H1 (cell line): ENCODE measurements at regions not wholly inside any gene's neighbourhood (a gene's known extent, or its start where the extent isn't known, plus 50 kb on each side); places are given as distances from the start of the nearest gene placed in this dataset.

Experiments used
- EGR1 ChIP-seq: IDR thresholded peaks from 2 replicates; pipeline ENCODE4 v1.6.1; 2011; ENCODE audit warnings: low read depth, low read length, borderline replicate concordance
- EP300 ChIP-seq, 2 experiments: IDR thresholded peaks; 1 replicate in 1 of 2; 2 replicates in 1 of 2; pipeline ENCODE4 v1.6.1; 2011 to 2012; ENCODE audit warnings: low read depth in 2 of 2, low read length in 2 of 2, mild to moderate bottlenecking in 2 of 2, borderline replicate concordance in 1 of 2, inconsistent platforms in 1 of 2, moderate library complexity in 1 of 2
- GABPA ChIP-seq: IDR thresholded peaks from 2 replicates; pipeline ENCODE4 v1.6.1; 2011; ENCODE audit warnings: mild to moderate bottlenecking, low read length, moderate library complexity, borderline replicate concordance; ENCODE audit not compliant: insufficient read depth
- NRF1 ChIP-seq: IDR thresholded peaks from 2 replicates; pipeline ENCODE4 v1.6.1; 2011; ENCODE audit warnings: mild to moderate bottlenecking, low read depth, low read length, improper control_type of control experiment
- POLR2A ChIP-seq, 2 experiments: IDR thresholded peaks; 1 replicate in 1 of 2; 2 replicates in 1 of 2; pipeline ENCODE4 v1.6.1; 2011; ENCODE audit warnings: low read depth in 2 of 2, low read length in 2 of 2, mild to moderate bottlenecking in 2 of 2; ENCODE audit errors: control extremely low read depth in 1 of 2
- RAD21 ChIP-seq, 2 experiments: IDR thresholded peaks in 1 of 2; conservative IDR thresholded peaks in 1 of 2; 2 replicates each; pipeline ENCODE4 v1.6.1; 2011; ENCODE audit warnings: low read depth in 2 of 2, low read length in 2 of 2, improper control_type of control experiment in 1 of 2, inconsistent platforms in 1 of 2, mild to moderate bottlenecking in 1 of 2, moderate library complexity in 1 of 2
- SP4 ChIP-seq: IDR thresholded peaks from 2 replicates; pipeline ENCODE4 v1.6.1; 2012; ENCODE audit warnings: low read length, inconsistent platforms
- SRF ChIP-seq: IDR thresholded peaks from 2 replicates; pipeline ENCODE4 v1.6.1; 2011; ENCODE audit warnings: mild to moderate bottlenecking, low read depth, low read length, moderate library complexity
- ZNF274 ChIP-seq: IDR thresholded peaks from 2 replicates; pipeline ENCODE4 v1.7.0; 2012; ENCODE audit warnings: low read length, borderline replicate concordance; ENCODE audit errors: extremely low read depth
- TF ChIP-seq, protein P1 (sequence below), 3 experiments: IDR thresholded peaks; 1 replicate in 2 of 3; 2 replicates in 1 of 3; pipeline versions ENCODE4 v1.5.1 to v1.6.1; 2011; ENCODE audit warnings: low read length in 3 of 3, mild to moderate bottlenecking in 3 of 3, inconsistent platforms in 2 of 3, low read depth in 1 of 3, moderate library complexity in 1 of 3; ENCODE audit not compliant: insufficient read depth in 1 of 3; ENCODE audit errors: control extremely low read depth in 1 of 3

DNA sequence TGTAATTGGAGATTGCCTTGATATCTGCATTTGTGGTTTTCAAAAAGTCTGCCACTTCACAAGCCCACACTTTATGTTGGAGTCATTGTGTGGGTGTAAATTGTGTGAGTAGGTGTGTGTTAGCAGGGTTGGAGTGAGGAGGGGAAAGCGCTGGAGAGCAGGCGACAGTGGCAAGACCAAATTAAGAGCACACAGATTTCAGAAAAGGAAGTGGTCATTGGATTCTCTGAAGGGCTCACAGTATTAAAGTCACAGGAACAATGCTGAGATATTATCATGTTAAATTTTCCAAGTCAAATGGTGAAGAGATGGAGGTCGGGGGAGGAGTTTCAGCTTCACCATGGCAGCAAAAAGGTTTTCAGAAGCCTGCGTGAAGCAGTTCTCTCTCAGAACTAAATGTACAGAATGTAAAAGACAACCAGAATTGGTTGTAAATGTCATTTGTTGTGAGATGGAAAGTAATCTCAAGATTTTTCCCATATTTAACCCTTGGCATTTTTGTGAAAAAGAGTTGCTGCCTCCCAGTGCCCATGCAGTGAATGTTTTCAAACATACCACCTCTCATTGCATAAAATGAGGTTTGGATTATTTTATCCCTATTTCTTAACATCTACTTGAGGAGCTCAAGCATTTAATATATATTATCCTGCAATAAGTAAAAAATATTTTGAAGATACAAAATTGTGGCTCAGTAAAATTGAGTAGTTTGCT lies 265.9 kb downstream of the ZNF674 start:
- TF ChIP-seq POLR2A (IDR thresholded peaks at IDR 0.05; ENCODE audit: control extremely low read depth in 1 of 2, low read depth in 2 of 2, low read length in 2 of 2) (no peak), SP4 (no peak), EGR1 (no peak), RAD21 (IDR thresholded peaks at IDR 0.05 in 1 of 2, conservative IDR thresholded peaks at IDR 0.05 in 1 of 2; ENCODE audit: low read depth in 2 of 2, low read length in 2 of 2) (no peak), NRF1 (no peak), EP300 (IDR thresholded peaks at IDR 0.05; ENCODE audit: borderline replicate concordance in 1 of 2, low read depth in 2 of 2, low read length in 2 of 2) (no peak), SRF (no peak), ZNF274 (no peak), GABPA (no peak)
- TF ChIP-seq, protein P1, sequence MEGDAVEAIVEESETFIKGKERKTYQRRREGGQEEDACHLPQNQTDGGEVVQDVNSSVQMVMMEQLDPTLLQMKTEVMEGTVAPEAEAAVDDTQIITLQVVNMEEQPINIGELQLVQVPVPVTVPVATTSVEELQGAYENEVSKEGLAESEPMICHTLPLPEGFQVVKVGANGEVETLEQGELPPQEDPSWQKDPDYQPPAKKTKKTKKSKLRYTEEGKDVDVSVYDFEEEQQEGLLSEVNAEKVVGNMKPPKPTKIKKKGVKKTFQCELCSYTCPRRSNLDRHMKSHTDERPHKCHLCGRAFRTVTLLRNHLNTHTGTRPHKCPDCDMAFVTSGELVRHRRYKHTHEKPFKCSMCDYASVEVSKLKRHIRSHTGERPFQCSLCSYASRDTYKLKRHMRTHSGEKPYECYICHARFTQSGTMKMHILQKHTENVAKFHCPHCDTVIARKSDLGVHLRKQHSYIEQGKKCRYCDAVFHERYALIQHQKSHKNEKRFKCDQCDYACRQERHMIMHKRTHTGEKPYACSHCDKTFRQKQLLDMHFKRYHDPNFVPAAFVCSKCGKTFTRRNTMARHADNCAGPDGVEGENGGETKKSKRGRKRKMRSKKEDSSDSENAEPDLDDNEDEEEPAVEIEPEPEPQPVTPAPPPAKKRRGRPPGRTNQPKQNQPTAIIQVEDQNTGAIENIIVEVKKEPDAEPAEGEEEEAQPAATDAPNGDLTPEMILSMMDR (IDR thresholded peaks at IDR 0.05; ENCODE audit: control extremely low read depth in 1 of 3, insufficient read depth in 1 of 3, low read depth in 1 of 3, low read length in 3 of 3): no peak
